Smooth muscle cell (in vitro differentiated cells): ENCODE measurements at regions not wholly inside any gene's neighbourhood (a gene's known extent, or its start where the extent isn't known, plus 50 kb on each side); places are given as distances from the start of the nearest gene placed in this dataset.

Experiments
- DNase-seq: peaks from one replicate; lab custom pipeline; 2025; ENCODE audit not compliant: unreplicated experiment; lab: John Stamatoyannopoulos, UW
- H2AFZ ChIP-seq: fragments of 200-600 bp; sonication (generic); 2 replicates; pipeline ENCODE4 v1.6.0; 2016; ENCODE audit warnings: antibody characterized with exemption, low read depth, mild to moderate bottlenecking
- H3F3A ChIP-seq: fragments of 200-600 bp; sonication (generic); 2 replicates; pipeline ENCODE4 v1.6.0; 2017; ENCODE audit warnings: antibody characterized with exemption, low read depth
- H3K27ac ChIP-seq: fragments of 200-600 bp; sonication (generic); 2 replicates; pipeline ENCODE4 v1.5.1; 2016; ENCODE audit warnings: low read depth, mild to moderate bottlenecking
- H3K27me3 ChIP-seq: fragments of 200-600 bp; sonication (generic); 2 replicates; pipeline ENCODE4 v1.6.1; 2016; ENCODE audit warnings: low read depth, mild to moderate bottlenecking
- H3K36me3 ChIP-seq: fragments of 200-600 bp; sonication (generic); 2 replicates; pipeline ENCODE4 v1.5.1; 2016; ENCODE audit warnings: low read depth
- H3K4me1 ChIP-seq: fragments of 200-600 bp; sonication (generic); 2 replicates; pipeline ENCODE4 v1.5.1; 2016; ENCODE audit warnings: low read depth
- H3K4me2 ChIP-seq: fragments of 200-600 bp; sonication (generic); 2 replicates; pipeline ENCODE4 v1.6.0; 2016; ENCODE audit warnings: mild to moderate bottlenecking
- H3K4me3 ChIP-seq: fragments of 200-600 bp; sonication (generic); 2 replicates; pipeline ENCODE4 v1.5.1; 2016; ENCODE audit warnings: mild to moderate bottlenecking
- H3K79me2 ChIP-seq: fragments of 200-600 bp; sonication (generic); 2 replicates; pipeline ENCODE4 v1.6.0; 2016; ENCODE audit warnings: low read depth, mild to moderate bottlenecking
- H3K9ac ChIP-seq: fragments of 200-600 bp; sonication (generic); 2 replicates; pipeline ENCODE4 v1.6.0; 2016; ENCODE audit warnings: low read depth
- H3K9me3 ChIP-seq: fragments of 200-600 bp; sonication (generic); replicated peaks from 2 replicates; pipeline ENCODE4 v1.5.1; 2016; ENCODE audit warnings: low read depth
- H4K20me1 ChIP-seq: fragments of 200-600 bp; sonication (generic); 2 replicates; pipeline ENCODE4 v1.6.0; 2016; ENCODE audit warnings: low read depth
- CTCF ChIP-seq: fragments of 200-600 bp; sonication (generic); IDR thresholded peaks from 2 replicates; pipeline ENCODE4 v1.5.1; 2017; ENCODE audit warnings: borderline replicate concordance, mild to moderate bottlenecking, antibody characterized with exemption; ENCODE audit not compliant: insufficient read depth, poor library complexity, severe bottlenecking
- WGBS: methylation state at CpG from one replicate; pipeline ENCODE4 v1.1.7; 2016; ENCODE audit warnings: low lambda C conversion rate; 5-methylcytosine and 5-hydroxymethylcytosine counted together

- Histone ChIP-seq H4K20me1 (no peaks in the 10 kb centered on the region), H3K27me3 (no peaks in the 10 kb centered on the region), H3K4me3 (no peak overlapping the region), H3K79me2 (no peaks in the 10 kb centered on the region), H3K4me2 (no peak overlapping the region), H3K9ac (no peak overlapping the region), H3K36me3 (no peaks in the 10 kb centered on the region), H3F3A (no peaks in the 10 kb centered on the region), H2AFZ (peak overlapping the region; percentile 54), H3K4me1 (no peaks in the 10 kb centered on the region), H3K9me3 (no peaks in the 10 kb centered on the region), H3K27ac (no peak overlapping the region)
- DNase-seq: no peak
- 84% methylated on average over 2 of the region's 2 CpGs for WGBS
- no peak for TF ChIP-seq CTCF
Observed at GRCh38 chr18:54515149-54515548, 75.9 kb upstream of the DYNAP start.

- H3K27me3 ChIP-seq: no peaks in the 10 kb centered on the region
- H3K4me3 ChIP-seq: no peak overlapping the region
- WGBS: 76% methylated on average over 5 of the region's 5 CpGs
- H3K9ac ChIP-seq: no peak overlapping the region
- no peak for DNase-seq
- H3K36me3 ChIP-seq: no peaks in the 10 kb centered on the region
- no peaks in the 10 kb centered on the region for H4K20me1 ChIP-seq
- H3K79me2 ChIP-seq: no peaks in the 10 kb centered on the region
- no peaks in the 10 kb centered on the region for H3K9me3 ChIP-seq
- no peak overlapping the region for H2AFZ ChIP-seq
- H3F3A ChIP-seq: no peaks in the 10 kb centered on the region
- no peak for TF ChIP-seq CTCF
- H3K4me1 ChIP-seq: no peaks in the 10 kb centered on the region
- no peak overlapping the region for H3K4me2 ChIP-seq
- no peak overlapping the region for H3K27ac ChIP-seq
Observed at GRCh38 chr18:54517521-54517920, 73.5 kb upstream of the DYNAP start.

GRCh38 chr18:54521846-54522245, 69.2 kb upstream of the DYNAP start:
- Histone ChIP-seq H3K4me1 (no peaks in the 10 kb centered on the region), H2AFZ (no peak overlapping the region), H3K9ac (no peak overlapping the region), H3K9me3 (no peaks in the 10 kb centered on the region), H3K79me2 (no peaks in the 10 kb centered on the region), H3K27ac (no peak overlapping the region), H3K36me3 (no peaks in the 10 kb centered on the region), H3K4me3 (no peak overlapping the region), H3K4me2 (no peak overlapping the region), H4K20me1 (no peaks in the 10 kb centered on the region), H3K27me3 (no peaks in the 10 kb centered on the region), H3F3A (no peaks in the 10 kb centered on the region)
- TF ChIP-seq CTCF: no peak
- WGBS: 100% methylated on average over 1 of the region's 1 CpG
- DNase-seq: no peak

- 43% methylated on average over 1 of the region's 1 CpG for WGBS
- no peak for TF ChIP-seq CTCF
- no peaks in the 10 kb centered on the region for H3K79me2 ChIP-seq
Observed at GRCh38 chr18:54528942-54529376, 62.1 kb upstream of the DYNAP start.

More at GRCh38 chr18:54528942-54529376, 62.1 kb upstream of the DYNAP start:
- H3K4me3 ChIP-seq: no peak overlapping the region
- no peaks in the 10 kb centered on the region for H3K36me3 ChIP-seq
- no peaks in the 10 kb centered on the region for H3K9me3 ChIP-seq
- no peaks in the 10 kb centered on the region for H3K4me1 ChIP-seq
- no peak for DNase-seq
- H3K27me3 ChIP-seq: no peaks in the 10 kb centered on the region
- no peak overlapping the region for H2AFZ ChIP-seq
- no peak overlapping the region for H3K4me2 ChIP-seq
- H4K20me1 ChIP-seq: no peaks in the 10 kb centered on the region
- H3K27ac ChIP-seq: no peak overlapping the region
- H3K9ac ChIP-seq: no peak overlapping the region
- no peaks in the 10 kb centered on the region for H3F3A ChIP-seq
